ENCODE measurements at regions not wholly inside any gene's neighbourhood (a gene's known extent, or its start where the extent isn't known, plus 50 kb on each side); places are given as distances from the start of the nearest gene placed in this dataset.

DNA sequence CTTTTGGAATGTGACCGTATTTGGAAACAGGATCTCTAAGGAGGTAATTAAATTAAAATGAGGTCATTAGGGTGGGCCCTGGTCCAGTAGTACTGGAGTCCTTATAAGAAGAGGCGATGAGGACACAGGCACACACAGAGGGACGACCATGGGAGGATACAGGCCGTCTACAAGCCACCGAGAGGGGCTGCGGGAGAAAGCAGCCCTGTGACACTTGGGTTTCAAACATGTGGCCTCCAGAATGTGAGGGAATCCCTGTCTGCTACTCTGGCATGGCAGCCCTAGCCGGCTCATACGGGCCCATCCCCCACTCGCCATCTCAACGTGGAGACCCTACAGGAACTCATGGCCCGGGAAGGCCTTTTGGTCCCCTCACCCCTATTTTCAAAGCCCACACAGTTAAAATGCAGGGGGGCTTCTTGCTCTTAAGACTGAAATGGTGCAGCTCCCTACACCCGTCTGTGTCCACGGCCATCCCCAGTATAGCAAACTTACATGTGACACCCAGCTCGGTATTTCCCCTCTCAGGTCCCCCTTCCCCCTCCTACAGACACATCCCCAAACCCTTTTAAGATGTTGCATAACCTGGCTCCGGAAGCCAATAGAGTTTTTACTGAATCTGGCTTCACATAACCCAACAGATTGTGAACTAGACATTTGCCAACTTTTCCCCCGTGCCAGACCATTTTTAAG, 124.1 kb upstream of the TBL1X start:
- H3K27me3 ChIP-seq: no peaks in the 10 kb centered on the region
- TF ChIP-seq POLR2A (IDR thresholded peaks at IDR 0.05): no peak
- TF ChIP-seq, protein P1, sequence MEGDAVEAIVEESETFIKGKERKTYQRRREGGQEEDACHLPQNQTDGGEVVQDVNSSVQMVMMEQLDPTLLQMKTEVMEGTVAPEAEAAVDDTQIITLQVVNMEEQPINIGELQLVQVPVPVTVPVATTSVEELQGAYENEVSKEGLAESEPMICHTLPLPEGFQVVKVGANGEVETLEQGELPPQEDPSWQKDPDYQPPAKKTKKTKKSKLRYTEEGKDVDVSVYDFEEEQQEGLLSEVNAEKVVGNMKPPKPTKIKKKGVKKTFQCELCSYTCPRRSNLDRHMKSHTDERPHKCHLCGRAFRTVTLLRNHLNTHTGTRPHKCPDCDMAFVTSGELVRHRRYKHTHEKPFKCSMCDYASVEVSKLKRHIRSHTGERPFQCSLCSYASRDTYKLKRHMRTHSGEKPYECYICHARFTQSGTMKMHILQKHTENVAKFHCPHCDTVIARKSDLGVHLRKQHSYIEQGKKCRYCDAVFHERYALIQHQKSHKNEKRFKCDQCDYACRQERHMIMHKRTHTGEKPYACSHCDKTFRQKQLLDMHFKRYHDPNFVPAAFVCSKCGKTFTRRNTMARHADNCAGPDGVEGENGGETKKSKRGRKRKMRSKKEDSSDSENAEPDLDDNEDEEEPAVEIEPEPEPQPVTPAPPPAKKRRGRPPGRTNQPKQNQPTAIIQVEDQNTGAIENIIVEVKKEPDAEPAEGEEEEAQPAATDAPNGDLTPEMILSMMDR (IDR thresholded peaks at IDR 0.05): no peak
- H3K36me3 ChIP-seq (ENCODE audit: low read depth, missing control alignments): no peaks in the 10 kb centered on the region
- no peak overlapping the region for H3K4me3 ChIP-seq
- peak; percentile 22 for DNase-seq
- H3K4me1 ChIP-seq: peaks cover 4% of the 10 kb centered on the region
- peak overlapping the region in 1 of 2 donors; percentile 61 for H3K27ac ChIP-seq
- no peaks in the 10 kb centered on the region for H3K9me3 ChIP-seq
- 0 to 25% methylated on average over 5 to 16 of the region's 16 CpGs for WGBS, 2 donors
- intact Hi-C loops (cut with DNase I; ENCODE audit: low total_unique reads): no loop called here

DNA sequence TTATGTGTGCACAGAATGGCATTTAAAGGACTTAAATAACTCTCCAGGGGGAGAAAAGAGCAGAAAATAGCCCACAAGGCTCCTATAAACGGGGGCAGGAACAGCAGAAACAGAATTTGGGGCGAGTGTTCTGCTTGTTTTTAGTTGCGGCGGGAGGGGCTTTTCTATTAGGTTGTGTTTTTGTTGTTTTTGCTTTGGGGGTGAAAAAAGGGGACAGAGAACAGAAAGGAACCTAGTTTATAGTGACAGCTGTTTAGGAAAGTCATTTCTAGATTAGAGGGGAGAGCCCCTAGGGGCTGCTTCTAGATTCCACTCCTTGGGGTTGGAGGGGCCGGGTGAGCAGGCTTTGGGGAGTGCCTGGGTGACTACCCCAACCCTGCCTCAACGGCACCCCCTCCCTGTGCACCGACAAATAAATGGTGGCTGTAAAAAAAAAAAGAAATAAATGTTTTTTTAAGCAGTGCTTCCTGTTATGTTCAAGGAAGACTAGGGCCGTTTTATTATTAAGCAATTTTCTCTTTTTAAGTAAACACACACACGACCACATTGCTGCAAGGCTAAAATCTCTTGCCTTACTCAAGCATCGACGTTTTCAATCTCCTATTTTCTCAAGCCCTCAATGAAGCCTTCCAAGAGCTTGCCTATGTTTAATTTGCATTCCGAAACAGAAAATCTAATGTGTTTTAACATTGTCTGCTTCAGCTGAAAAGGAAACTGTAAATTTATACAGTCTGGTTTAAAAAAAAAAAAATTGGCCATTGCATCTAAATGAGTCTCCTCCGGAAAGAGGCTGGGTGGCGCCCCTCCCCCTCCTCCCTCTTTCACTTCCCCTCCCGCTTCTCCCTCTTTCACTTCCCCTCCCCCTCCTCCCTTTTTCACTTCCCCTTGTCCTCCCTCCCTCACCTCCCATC, 123.3 kb upstream of the TBL1X start:
- WGBS, 2 donors: 8% methylated on average over 14 to 15 of the region's 15 CpGs
- Histone ChIP-seq H3K4me3 (no peak overlapping the region), H3K9me3 (no peaks in the 10 kb centered on the region), H3K36me3 (ENCODE audit: low read depth, missing control alignments) (no peaks in the 10 kb centered on the region), H3K27ac (peak overlapping the region; percentile 50 to 61), H3K27me3 (no peaks in the 10 kb centered on the region), H3K4me1 (peaks cover 4% of the 10 kb centered on the region)
- TF ChIP-seq, protein P1 (IDR thresholded peaks at IDR 0.05): no peak
- no peak for TF ChIP-seq POLR2A (IDR thresholded peaks at IDR 0.05)
- peak; percentile 46 for DNase-seq
- intact Hi-C loops (cut with DNase I; ENCODE audit: low total_unique reads): no loop called here

DNA sequence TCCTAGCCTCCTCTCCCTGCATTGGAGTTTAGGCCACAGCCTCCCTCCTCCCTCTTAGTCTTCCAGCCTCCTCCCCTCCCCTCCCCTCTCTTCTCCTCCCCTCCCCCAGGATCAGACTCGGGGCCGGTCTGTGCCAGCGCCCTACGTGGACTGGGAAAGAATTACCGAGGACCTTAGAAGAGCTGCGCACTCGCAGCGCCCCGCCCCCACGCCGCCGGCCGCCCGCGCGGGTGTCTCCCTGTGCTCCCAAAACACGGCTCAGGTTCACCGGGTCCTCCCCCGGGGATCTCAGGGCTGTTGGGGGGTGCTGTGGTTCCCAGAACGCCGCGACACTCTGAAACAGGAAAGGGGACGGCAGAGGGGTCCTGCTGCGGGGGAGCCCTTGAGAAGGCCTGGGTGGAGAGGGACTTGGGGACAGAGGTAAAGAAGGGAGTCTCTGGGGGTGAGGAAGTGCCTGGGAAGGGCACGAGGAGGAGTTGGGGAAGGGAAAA, 122.3 kb upstream of the TBL1X start:
- peak; percentile 69 for DNase-seq
- Histone ChIP-seq H3K4me3 (peak overlapping the region in 1 of 2 donors; percentile 29), H3K9me3 (no peaks in the 10 kb centered on the region), H3K27me3 (no peaks in the 10 kb centered on the region), H3K4me1 (peaks cover 4% of the 10 kb centered on the region), H3K27ac (no peak overlapping the region), H3K36me3 (ENCODE audit: low read depth, missing control alignments) (no peaks in the 10 kb centered on the region)
- intact Hi-C loops (cut with DNase I; ENCODE audit: low total_unique reads): no loop called here
- TF ChIP-seq, protein P1 (IDR thresholded peaks at IDR 0.05): no peak
- no peak for TF ChIP-seq POLR2A (IDR thresholded peaks at IDR 0.05)
- 4 to 6% methylated on average over 6 to 10 of the region's 25 CpGs for WGBS, 2 donors

DNA sequence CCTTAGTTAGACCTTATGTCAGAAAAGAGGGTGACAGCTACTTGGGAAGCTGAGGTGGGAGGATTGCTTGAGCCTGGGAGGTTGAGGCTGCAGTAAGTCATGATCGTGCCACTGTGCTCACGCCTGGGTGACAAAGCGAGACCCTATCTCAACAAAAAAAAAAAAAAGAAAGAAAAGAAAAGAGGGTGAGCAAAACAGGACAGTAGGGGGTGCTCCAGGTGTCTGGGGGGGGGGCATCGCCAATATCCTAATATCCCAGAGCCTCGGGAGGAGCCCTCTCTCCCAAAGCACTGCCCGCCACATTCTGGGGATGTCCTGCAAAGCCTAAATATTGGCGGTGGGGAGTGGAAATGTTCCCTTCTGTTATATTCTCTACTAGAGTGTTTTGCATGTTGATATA, 120.9 kb upstream of the TBL1X start:
- Histone ChIP-seq H3K9me3 (no peaks in the 10 kb centered on the region), H3K4me1 (peaks cover 4% of the 10 kb centered on the region), H3K27ac (no peak overlapping the region), H3K4me3 (no peak overlapping the region), H3K27me3 (no peaks in the 10 kb centered on the region), H3K36me3 (ENCODE audit: low read depth, missing control alignments) (no peaks in the 10 kb centered on the region)
- DNase-seq: no peak
- 62 to 74% methylated on average over 7 of the region's 7 CpGs for WGBS, 2 donors
- intact Hi-C loops (cut with DNase I; ENCODE audit: low total_unique reads): no loop called here
- TF ChIP-seq, protein P1 (IDR thresholded peaks at IDR 0.05): no peak
- no peak for TF ChIP-seq POLR2A (IDR thresholded peaks at IDR 0.05)
